B cell (primary cell): ENCODE measurements at regions not wholly inside any gene's neighbourhood (a gene's known extent, or its start where the extent isn't known, plus 50 kb on each side); places are given as distances from the start of the nearest gene placed in this dataset.

Experiments used
- ATAC-seq: fragments of 200-7000 bp; cut with Tn5 transposase; one replicate; pipeline ENCODE4 v1.10.0; 2021; ENCODE audit warnings: low read depth, mild to moderate bottlenecking, moderate number of reproducible peaks, moderate library complexity
- CTCF ChIA-PET: fragments of 350-600 bp; sonication (Branson Sonifier 250); formaldehyde crosslinking; loops from one replicate; lab custom pipeline; 2021; ENCODE audit warnings: antibody characterized with exemption, inconsistent platforms; lab: Charles Lee
- POLR2A ChIA-PET: fragments of 350-600 bp; sonication (Branson Sonifier 250); formaldehyde crosslinking; loops from one replicate; lab custom pipeline; 2021; ENCODE audit warnings: antibody characterized with exemption; lab: Charles Lee
- DNase-seq: peaks from one replicate; pipeline ENCODE4 v3.0.0; 2013
- H2AFZ ChIP-seq: 2 replicates; pipeline ENCODE4 v1.6.1; 2012; ENCODE audit warnings: mild to moderate bottlenecking, low read depth, low read length; ENCODE audit not compliant: insufficient read depth, poor library complexity, severe bottlenecking
- H3K27ac ChIP-seq, 2 donors: 1 replicate in 1 of 2; 2 replicates in 1 of 2; pipeline ENCODE4 v1.5.1; 2012 to 2013; ENCODE audit warnings: low read length in 2 of 2, mild to moderate bottlenecking in 2 of 2, moderate library complexity in 1 of 2
- H3K27me3 ChIP-seq, 4 experiments: fragments of 200-600 bp in 1 of 4; sonication (generic) in 1 of 4; replicated peaks in 1 of 4; 1 replicate in 2 of 4; 2 replicates in 2 of 4; pipeline versions ENCODE4 v1.6.1 to v1.7.0; 2013 to 2016; ENCODE audit warnings: low read length in 3 of 4, mild to moderate bottlenecking in 2 of 4, mixed read lengths in 1 of 4, moderate library complexity in 1 of 4; ENCODE audit not compliant: insufficient read depth in 4 of 4, control insufficient read depth in 3 of 4; ENCODE audit errors: control extremely low read depth in 1 of 4
- H3K36me3 ChIP-seq, 2 experiments: replicated peaks in 1 of 2; 1 replicate in 1 of 2; 2 replicates in 1 of 2; pipeline versions ENCODE4 v1.6.1 to v1.7.1; 2013; ENCODE audit warnings: low read length in 1 of 2; ENCODE audit not compliant: insufficient read depth in 2 of 2, control insufficient read depth in 1 of 2; ENCODE audit errors: control extremely low read depth in 1 of 2, extremely low read depth in 1 of 2
- H3K4me1 ChIP-seq, 2 donors: fragments of 200-600 bp in 1 of 2; sonication (generic) in 1 of 2; 1 replicate in 1 of 2; 2 replicates in 1 of 2; pipeline versions ENCODE4 v1.5.1 to v1.6.1; 2013 to 2017; ENCODE audit warnings: low read length in 2 of 2; ENCODE audit not compliant: control insufficient read depth in 2 of 2, insufficient read depth in 2 of 2
- H3K4me2 ChIP-seq: replicated peaks from 2 replicates; pipeline ENCODE3; 2012; ENCODE audit warnings: mild to moderate bottlenecking, low read depth, low read length; ENCODE audit not compliant: poor library complexity, severe bottlenecking
- H3K4me3 ChIP-seq, 5 experiments: fragments of 200-600 bp in 1 of 5; sonication (generic) in 1 of 5; 1 replicate in 3 of 5; 2 replicates in 2 of 5; pipeline versions ENCODE4 v1.5.1 to v1.7.0; 2011 to 2016; ENCODE audit warnings: low read length in 4 of 5, mild to moderate bottlenecking in 4 of 5, low read depth in 2 of 5, control low read depth in 1 of 5, moderate library complexity in 1 of 5; ENCODE audit not compliant: insufficient read depth in 1 of 5; ENCODE audit errors: control extremely low read depth in 1 of 5, extremely low read depth in 1 of 5
- H3K79me2 ChIP-seq: fragments of 200-600 bp; sonication (generic); one replicate; pipeline ENCODE4 v1.6.0; 2016; ENCODE audit warnings: low read length; ENCODE audit not compliant: control insufficient read depth, insufficient read depth
- H3K9ac ChIP-seq: fragments of 200-600 bp; sonication (generic); 2 replicates; pipeline ENCODE4 v1.6.1; 2017; ENCODE audit warnings: mild to moderate bottlenecking, low read length, moderate library complexity
- H3K9me3 ChIP-seq, 3 donors: one replicate each; pipeline versions ENCODE4 v1.6.1 to v1.7.1; 2013; ENCODE audit warnings: low read length in 2 of 3; ENCODE audit not compliant: control insufficient read depth in 2 of 3, insufficient read depth in 1 of 3; ENCODE audit errors: control extremely low read depth in 1 of 3
- H4K20me1 ChIP-seq: 2 replicates; pipeline ENCODE4 v1.6.0; 2012; ENCODE audit warnings: mild to moderate bottlenecking, low read length; ENCODE audit not compliant: insufficient read depth, control insufficient read depth, poor library complexity, severe bottlenecking
- H3K27ac Mint-ChIP-seq: one replicate; pipeline ENCODE4 v1.8.0; 2021; ENCODE audit warnings: mixed read lengths
- H3K27me3 Mint-ChIP-seq: one replicate; pipeline ENCODE4 v1.8.0; 2021; ENCODE audit warnings: mixed read lengths
- H3K4me1 Mint-ChIP-seq: one replicate; pipeline ENCODE4 v1.8.0; 2021; ENCODE audit warnings: mixed read lengths
- H3K4me3 Mint-ChIP-seq: one replicate; pipeline ENCODE4 v1.8.0; 2021; ENCODE audit warnings: mixed read lengths
- H3K9me3 Mint-ChIP-seq: one replicate; pipeline ENCODE4 v1.8.0; 2022; ENCODE audit warnings: mixed read lengths; ENCODE audit not compliant: insufficient read depth
- EZH2 ChIP-seq: IDR thresholded peaks from 2 replicates; pipeline ENCODE4 v1.6.1; 2012; ENCODE audit warnings: borderline replicate concordance, low read depth, mild to moderate bottlenecking, moderate library complexity, low read length; ENCODE audit not compliant: insufficient read depth, poor library complexity, severe bottlenecking
- WGBS: methylation state at CpG from one replicate; pipeline ENCODE4 v1.1.5; 2013; ENCODE audit warnings: missing lambda C conversion rate; ENCODE audit not compliant: insufficient coverage; 5-methylcytosine and 5-hydroxymethylcytosine counted together
- intact Hi-C: fragments of 100-400 bp; cut with micrococcal nuclease; formaldehyde crosslinking; loops from one replicate; pipeline ENCODE4 v1.10.0; 2022
- TF ChIP-seq, protein P1 (sequence below): fragments of 200-600 bp; IDR thresholded peaks from one replicate; pipeline ENCODE4 v1.8.0; 2022; ENCODE audit warnings: antibody characterized with exemption, mild to moderate bottlenecking

DNA sequence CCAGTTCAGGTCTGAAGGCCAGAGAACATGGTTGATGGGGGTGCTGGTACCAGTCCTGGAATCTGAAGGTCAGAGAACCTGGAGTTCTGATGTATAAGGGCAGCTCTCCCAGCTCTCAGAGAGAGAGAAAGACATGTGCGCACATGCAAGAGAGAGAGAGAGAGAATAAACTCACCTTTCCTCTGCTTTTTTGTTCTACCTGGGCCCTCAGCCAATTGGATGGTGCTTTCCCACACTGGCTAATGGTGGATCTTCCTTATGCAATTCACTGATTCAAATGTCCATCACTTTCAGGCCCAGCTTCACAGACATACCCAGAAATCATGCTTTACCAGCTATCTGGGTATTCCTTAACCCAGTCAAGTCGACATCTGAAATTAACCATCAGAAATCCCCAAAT, 377.7 kb upstream of the MEX3C start:
- POLR2A ChIA-PET: no interaction called here
- ATAC-seq (no peak), DNase-seq (no peak)
- H2AFZ ChIP-seq: no peak overlapping the region
- CTCF ChIA-PET: no interaction called here
- intact Hi-C loops: no loop called here
- H3K9me3 Mint-ChIP-seq: peaks cover 5% of the 10 kb centered on the region
- no peaks in the 10 kb centered on the region for H3K4me1 ChIP-seq
- H3K79me2 ChIP-seq: no peaks in the 10 kb centered on the region
- peaks cover 8% of the 10 kb centered on the region for H3K27me3 Mint-ChIP-seq
- no peak overlapping the region for H3K27ac ChIP-seq
- no peak overlapping the region for H3K4me3 Mint-ChIP-seq
- no peak for TF ChIP-seq EZH2
- TF ChIP-seq, protein P1, sequence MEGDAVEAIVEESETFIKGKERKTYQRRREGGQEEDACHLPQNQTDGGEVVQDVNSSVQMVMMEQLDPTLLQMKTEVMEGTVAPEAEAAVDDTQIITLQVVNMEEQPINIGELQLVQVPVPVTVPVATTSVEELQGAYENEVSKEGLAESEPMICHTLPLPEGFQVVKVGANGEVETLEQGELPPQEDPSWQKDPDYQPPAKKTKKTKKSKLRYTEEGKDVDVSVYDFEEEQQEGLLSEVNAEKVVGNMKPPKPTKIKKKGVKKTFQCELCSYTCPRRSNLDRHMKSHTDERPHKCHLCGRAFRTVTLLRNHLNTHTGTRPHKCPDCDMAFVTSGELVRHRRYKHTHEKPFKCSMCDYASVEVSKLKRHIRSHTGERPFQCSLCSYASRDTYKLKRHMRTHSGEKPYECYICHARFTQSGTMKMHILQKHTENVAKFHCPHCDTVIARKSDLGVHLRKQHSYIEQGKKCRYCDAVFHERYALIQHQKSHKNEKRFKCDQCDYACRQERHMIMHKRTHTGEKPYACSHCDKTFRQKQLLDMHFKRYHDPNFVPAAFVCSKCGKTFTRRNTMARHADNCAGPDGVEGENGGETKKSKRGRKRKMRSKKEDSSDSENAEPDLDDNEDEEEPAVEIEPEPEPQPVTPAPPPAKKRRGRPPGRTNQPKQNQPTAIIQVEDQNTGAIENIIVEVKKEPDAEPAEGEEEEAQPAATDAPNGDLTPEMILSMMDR: no peak
- WGBS: 50% methylated on average over 1 of the region's 2 CpGs
- no peaks in the 10 kb centered on the region for H3K4me1 Mint-ChIP-seq
- no peaks in the 10 kb centered on the region for H3K36me3 ChIP-seq
- no peak overlapping the region for H3K9ac ChIP-seq
- no peaks in the 10 kb centered on the region for H4K20me1 ChIP-seq
- no peak overlapping the region for H3K4me3 ChIP-seq
- no peak overlapping the region for H3K4me2 ChIP-seq
- H3K27ac Mint-ChIP-seq: no peak overlapping the region
- no peaks in the 10 kb centered on the region for H3K27me3 ChIP-seq
- peaks cover 0 to 6% (median 0%) of the 10 kb centered on the region in 3 donors for H3K9me3 ChIP-seq

DNA sequence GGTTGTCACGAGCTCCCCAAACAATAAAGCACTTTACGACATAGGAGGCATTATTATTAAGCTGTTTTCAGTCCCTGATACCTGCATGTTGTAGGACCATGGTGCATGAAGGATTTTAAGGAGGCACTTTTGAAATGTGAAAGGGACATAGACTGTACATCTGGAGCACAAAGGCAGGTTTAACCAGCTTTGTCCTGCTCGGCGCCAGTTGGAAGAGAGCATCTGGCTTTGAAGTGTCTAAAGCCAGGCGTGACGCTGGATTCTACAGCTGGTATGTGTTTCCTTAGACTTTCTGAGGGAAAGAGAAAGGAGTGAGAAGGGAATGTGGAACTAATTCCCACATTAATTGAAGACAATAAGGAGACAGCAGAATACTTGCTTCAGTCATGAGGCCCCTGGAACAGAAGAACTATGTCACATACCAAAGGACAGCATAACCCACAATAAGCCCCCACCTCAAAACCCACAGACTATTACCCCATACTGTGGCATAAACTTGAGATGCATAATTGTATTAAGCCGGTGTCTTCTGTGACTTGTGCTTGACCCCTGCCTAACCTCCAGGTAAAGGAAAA, 381.0 kb upstream of the MEX3C start:
- Histone ChIP-seq H3K4me3 (no peak overlapping the region), H3K36me3 (no peaks in the 10 kb centered on the region), H4K20me1 (no peaks in the 10 kb centered on the region), H3K27me3 (no peaks in the 10 kb centered on the region), H3K27ac (no peak overlapping the region), H3K79me2 (no peaks in the 10 kb centered on the region), H3K9ac (no peak overlapping the region), H3K9me3 (peaks cover 0 to 6% (median 0%) of the 10 kb centered on the region in 3 donors), H2AFZ (no peak overlapping the region), H3K4me1 (no peaks in the 10 kb centered on the region), H3K4me2 (no peak overlapping the region)
- ATAC-seq (no peak), DNase-seq (no peak)
- Mint-ChIP-seq H3K4me3 (no peak overlapping the region), H3K4me1 (no peaks in the 10 kb centered on the region), H3K27ac (no peak overlapping the region), H3K9me3 (peaks cover 5% of the 10 kb centered on the region), H3K27me3 (peaks cover 11% of the 10 kb centered on the region)
- intact Hi-C loops: no loop called here
- TF ChIP-seq, protein P1: no peak
- TF ChIP-seq EZH2: no peak
- WGBS: 100% methylated on average over 3 of the region's 7 CpGs
- ChIA-PET POLR2A (no interaction called here), CTCF (no interaction called here)
